Inflammatory macrophage treated with lipopolysaccharide for 1 hour (primary cell): ENCODE measurements at regions not wholly inside any gene's neighbourhood (a gene's known extent, or its start where the extent isn't known, plus 50 kb on each side); places are given as distances from the start of the nearest gene placed in this dataset.
"Not testable (repeated sequence)": the region's sequence is repeated elsewhere in the genome, so short reads cannot be mapped to it uniquely, and the experiment has no call there.

Experiments used
- DNase-seq, 2 donors: peaks; one replicate each; pipeline ENCODE4 v3.0.0-alpha.2; 2020 to 2022

- DNase-seq, result no peak
These were observed 168.0 kb upstream of the HMGA2 start for GRCh38 chr12:65656156-65656882.

DNA sequence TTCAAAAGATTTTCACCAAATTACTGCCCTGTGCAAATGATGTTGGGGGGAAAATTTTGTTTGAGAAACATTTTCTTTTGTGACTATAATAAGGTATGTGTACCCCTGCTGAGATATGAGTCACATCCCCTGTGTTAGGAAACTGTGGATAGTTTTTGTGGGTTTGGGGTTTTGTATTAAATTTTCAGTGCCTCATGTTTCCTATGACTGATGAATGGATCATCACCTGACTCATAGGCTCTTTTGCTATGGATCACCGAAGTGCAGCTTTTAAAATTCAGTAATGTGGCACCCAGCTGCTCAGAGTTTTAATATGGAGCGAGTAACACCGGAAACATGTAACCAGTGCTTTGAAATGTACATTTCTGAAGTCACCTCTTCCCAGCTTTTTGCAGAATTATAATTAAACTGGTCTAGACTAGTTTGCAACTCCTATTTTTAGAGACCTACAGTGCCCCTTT is 167.4 kb upstream of the HMGA2 start:
- peak; percentile 66 to 78 for DNase-seq

- DNase-seq, result no peak
These were observed 166.6 kb upstream of the HMGA2 start for GRCh38 chr12:65657635-65658034.

DNA sequence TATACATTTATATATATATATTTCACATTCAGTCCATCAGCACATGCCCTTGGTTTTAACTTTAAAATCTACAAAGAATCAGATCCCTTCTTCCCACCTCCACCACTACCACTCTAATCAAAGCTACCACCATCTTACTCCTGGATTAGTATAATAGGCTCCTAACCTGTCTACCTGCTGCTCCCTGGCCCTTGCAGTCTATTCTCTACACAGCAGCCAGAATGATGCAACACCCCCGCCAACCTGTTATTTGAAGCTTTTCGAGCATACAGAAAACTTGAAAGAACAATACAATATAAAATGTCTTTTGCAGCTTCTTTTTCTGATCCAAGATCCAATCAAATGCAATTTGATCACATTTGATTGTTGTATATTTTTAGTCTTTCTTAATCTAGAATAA is 165.9 kb upstream of the HMGA2 start:
- no peak for DNase-seq

DNA sequence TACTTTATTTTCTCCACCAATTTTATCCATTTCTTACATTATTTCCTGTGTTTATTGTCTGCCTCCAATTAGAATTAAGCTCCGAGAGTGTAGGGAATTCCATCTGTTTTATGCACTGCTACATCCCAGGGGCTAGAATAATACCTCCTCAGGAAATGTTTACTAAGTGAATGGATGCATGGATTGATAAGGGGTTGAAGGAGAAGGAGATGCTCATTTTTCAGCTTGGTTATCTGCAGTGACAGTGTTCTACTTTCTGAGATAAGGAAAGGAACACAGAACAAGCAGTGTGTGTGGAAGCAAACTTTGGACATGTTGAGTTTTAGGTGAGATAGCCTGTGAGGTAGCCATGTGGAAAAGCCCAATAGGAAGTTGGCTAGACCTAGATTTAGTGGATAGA is 164.6 kb upstream of the HMGA2 start:
- DNase-seq, result no peak

DNA sequence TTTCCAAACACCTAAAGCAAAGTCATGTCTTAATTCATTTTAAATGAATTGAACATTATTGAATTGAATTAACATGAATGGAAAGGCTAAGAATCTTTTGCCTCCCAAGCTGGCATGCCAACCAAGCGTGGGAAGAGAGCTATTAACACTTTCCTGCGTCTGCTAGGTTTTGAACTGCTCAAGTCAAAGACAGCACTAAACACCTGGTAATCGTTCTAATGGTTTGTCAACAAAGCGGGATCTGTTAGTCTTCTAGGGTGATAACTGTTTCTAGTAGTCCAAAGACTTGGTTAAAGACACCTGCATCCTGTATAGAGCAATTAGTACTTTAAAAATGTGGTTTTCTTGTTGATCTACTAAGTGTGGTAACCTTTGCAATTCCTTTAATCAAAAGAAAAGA is 164.2 kb upstream of the HMGA2 start:
- no peak for DNase-seq

- DNase-seq, result peak in 1 of 2 donors; percentile 35
These were observed 163.4 kb upstream of the HMGA2 start for GRCh38 chr12:65660836-65661235.

DNA sequence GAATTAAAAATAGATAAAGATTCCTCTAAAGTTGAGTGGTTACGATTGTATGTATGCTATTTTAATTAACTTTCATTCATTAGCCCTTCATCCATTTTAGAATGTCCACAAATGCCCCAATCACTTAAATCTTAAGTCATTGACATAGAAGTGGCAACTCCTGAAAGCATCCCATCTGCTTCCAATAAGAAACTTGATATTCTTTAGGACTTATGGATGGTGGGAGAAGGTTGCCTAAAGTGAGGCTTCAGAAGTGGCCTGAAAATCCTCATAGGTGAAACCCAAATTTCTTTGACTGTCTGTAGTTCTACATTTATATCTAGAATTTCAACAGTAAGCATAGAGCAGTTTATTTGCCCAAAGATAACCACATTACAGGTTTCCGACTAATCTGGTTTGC is 161.7 kb upstream of the HMGA2 start:
- DNase-seq, result no peak

GRCh38 chr12:65663097-65663496 is 161.2 kb upstream of the HMGA2 start:
- no peak for DNase-seq

GRCh38 chr12:65663648-65664047 is 160.6 kb upstream of the HMGA2 start:
- no peak for DNase-seq

- no peak for DNase-seq
These were observed 159.5 kb upstream of the HMGA2 start for GRCh38 chr12:65664715-65665250.

DNA sequence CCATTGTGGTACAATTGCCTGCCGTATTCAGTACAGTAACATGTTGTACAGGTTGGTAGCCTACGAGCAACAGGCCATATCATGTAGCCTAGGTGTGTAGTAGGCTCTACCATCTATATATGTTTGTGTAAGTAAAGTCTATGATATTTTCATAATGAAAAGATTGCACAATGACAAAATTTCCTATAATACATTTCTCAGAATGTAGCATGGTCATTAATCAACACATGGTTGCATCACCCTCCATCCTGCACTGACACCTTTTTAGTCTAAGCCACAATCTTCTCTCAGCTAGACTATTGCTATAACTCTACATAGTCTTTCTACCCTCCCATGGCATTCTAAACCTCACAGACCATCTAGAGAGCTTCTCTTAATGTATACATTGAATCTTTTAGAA is 158.5 kb upstream of the HMGA2 start:
- no peak for DNase-seq

DNA sequence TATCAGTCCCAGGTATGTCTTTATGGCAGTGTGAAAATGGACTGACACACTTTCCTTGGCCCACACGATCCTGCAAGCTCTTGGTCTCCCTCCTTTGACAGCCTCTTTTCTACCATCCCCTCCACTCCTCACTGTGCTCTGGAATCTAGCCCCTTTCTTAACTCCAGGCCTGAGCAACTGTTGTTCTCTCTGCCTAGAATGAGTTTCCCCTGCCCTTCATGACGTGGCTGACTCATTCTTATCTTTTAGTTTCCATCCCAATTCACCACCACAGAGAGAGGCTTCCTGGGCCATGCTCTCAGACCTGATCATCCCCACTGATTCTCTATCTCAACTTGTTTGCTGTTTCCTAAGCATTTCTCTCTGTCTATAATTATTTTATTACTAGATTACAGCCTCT is 157.4 kb upstream of the HMGA2 start:
- DNase-seq, result no peak

DNA sequence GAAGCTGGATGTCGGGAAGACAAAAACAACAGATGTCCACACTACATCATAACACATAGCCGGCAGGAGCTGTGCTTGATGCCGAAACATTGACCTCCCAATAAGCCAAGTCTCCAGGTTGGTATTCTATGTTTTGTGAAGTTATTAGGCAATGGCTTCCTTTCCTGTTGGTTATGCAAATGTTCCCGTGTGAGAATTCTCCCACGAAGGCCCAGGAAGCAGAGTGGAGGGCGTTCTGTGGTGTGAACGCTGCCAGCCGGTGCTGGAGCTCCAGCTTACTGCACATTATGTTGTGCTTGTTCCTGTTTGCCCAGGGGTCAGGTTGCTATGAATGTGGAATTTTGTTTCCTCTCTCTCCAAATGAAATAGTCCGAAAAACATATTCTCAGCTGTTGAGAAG is 156.4 kb upstream of the HMGA2 start:
- no peak for DNase-seq

DNA sequence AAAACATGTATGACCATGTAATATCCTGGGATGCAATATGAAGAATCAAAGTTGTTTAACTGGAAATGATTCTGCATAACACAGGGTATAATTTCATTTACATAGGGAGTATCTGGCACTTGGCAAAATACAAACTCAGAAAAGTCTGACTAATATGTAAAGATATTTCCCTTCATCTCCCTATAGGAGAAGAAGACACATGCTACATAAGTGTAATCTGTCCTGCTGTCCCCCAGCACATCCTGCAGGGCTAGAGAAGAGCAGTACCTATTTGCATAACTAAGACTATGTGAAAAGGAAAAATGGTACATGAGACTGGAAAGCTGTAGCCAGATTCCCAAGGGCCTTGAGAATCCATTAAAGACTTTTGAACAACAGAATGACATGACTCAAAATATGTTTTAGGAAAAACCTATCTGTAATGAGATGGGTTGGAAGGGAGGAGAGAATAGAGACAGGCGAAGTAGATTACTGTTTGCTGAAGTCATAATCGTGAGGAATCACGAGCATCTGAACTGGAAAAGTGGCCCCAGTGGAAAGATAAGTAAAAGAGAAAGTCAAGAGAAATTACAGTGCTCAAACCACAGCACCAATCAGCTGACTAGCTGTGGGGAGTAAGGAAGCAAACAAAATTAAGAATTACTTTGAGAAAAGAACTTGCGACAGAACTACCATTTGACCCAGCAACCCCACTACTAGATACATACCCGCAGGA is 155.1 kb upstream of the HMGA2 start:
- no peak for DNase-seq

- DNase-seq, result no peak
These were observed 153.5 kb upstream of the HMGA2 start for GRCh38 chr12:65670775-65671174.

DNA sequence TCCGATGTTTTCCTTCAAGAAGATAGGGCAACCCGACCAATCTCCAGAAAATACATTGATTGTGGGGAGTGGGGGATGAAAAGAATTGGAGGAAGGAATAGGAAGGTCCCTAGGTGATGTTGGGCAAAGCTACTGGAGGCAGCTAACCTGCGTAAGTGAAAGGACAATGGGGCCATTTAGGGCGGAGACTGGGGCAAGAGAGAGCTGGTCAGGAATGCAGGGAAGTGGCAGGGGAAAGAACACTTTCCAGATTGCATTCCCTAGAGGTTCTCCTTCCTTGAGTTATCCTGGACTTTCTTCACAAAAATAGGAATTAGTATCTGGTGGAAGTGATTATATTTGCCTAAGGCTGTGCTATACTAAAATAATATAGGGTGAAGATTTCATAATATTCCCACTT is 151.8 kb upstream of the HMGA2 start:
- DNase-seq, result no peak

GRCh38 chr12:65673156-65673690 is 151.1 kb upstream of the HMGA2 start:
- DNase-seq, result no peak

- no peak for DNase-seq
These were observed 150.6 kb upstream of the HMGA2 start for GRCh38 chr12:65673732-65674131.

DNA sequence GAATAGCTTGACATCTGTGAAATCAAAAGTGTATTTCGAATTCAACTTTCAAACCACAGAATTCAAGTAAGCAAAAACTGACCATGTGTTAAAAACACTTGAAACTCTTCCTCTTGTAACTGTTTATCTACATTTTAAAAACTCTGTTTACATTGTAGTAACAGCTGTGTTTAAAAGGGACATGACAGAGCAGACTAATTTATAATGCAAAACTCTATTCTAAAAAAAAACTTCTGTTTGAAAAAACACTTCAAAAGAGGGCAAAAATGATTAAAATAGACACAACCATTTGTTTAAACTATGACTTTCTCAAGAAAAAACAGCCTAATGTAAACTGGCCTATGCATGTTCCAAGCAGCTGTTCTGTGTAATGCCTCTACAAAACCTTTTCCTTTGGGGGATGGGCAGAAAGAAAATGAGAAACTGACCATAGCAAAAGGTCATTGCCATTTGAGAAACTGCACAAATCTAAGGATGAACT is 149.1 kb upstream of the HMGA2 start:
- no peak for DNase-seq

GRCh38 chr12:65678172-65678571 is 146.1 kb upstream of the HMGA2 start:
- DNase-seq, result not testable (repeated sequence)

DNA sequence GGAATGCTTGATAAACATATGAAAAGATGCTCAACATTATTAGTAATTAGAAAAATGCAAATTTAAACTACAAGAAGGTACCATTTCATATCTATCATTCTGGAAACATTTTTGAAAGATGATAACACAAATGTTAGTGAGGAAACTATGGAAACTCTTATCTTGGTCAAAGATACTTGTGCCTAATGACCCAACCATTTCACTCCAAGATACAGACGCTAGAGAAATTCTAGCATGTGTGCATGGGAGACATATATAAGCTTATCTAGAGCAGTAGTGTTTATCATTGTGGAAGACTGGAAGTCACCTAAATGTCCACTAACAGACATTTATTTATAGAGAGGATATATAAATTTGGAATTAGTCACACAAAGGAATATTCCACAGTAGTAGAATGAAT is 143.1 kb upstream of the HMGA2 start:
- DNase-seq, result no peak

DNA sequence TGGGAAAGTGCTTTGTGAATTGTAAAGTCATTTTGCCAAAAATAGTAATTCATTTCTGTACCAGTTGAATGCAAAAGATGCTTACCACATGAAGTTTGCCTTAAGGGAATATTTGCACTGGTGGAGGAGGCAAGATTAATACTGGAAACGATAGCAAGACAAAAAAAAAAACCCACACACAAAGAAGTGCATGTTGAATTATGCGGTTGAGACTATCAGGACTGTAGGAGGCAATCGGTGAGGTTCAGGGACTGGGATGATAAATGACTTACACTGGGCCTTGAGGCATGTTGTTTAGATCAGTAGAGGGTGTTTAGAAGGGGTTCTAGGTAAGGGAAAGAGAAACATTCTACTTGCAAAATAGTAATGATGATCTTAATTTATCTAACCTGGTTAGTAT is 142.2 kb upstream of the HMGA2 start:
- DNase-seq, result no peak

DNA sequence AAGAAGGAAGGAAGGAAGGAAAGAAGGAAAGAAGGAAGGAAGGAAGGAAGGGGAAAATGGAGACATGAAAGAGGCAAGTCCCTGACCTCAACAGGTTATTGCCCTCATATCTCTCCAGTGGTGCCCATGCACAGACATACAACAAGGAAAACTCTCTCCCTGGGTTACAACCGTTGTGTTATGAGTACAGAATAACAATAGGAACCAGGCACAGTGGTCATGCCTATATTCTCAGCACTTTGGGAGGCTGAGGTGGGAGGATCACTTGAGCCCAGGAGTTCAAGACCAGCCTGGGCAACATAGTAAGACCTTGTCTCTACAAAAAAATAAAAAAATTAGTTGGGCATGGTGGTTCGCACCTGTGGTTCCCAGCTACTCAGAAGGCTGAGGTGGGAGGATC is 139.4 kb upstream of the HMGA2 start:
- DNase-seq, result no peak
